Tongue (tissue), 1 donor: ENCODE measurements at regions not wholly inside any gene's neighbourhood (a gene's known extent, or its start where the extent isn't known, plus 50 kb on each side); places are given as distances from the start of the nearest gene placed in this dataset.
"Not testable (repeated sequence)": the region's sequence is repeated elsewhere in the genome, so short reads cannot be mapped to it uniquely, and the experiment has no call there.

Source experiments
- DNase-seq: peaks from one replicate; pipeline ENCODE4 v3.0.0-alpha.2; 2015

- DNase-seq: not testable (repeated sequence)
Measured at GRCh38 chr1:102659876-102660483, 448.3 kb downstream of the COL11A1 start.

- no peak for DNase-seq
Measured at GRCh38 chr1:102655034-102655433, 453.3 kb downstream of the COL11A1 start.

DNA sequence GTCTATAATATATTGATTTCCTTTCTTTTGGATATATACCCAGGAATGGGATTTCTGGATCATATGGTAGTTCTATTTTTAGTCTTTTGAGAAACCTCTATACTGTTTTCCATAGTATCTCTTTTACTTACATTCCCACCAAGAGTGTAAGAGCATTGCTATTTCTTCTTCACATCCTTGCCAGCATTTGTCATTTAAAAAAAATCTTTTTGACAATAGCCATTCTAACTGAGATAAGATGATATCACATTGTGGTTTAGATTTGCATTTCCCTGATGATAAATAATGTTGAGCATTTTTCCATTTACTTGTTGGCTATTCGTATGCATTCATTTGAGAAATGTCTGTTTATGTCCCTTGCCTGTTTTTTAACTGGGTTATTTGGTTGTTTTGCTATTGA, 467.4 kb downstream of the COL11A1 start:
- no peak for DNase-seq

DNA sequence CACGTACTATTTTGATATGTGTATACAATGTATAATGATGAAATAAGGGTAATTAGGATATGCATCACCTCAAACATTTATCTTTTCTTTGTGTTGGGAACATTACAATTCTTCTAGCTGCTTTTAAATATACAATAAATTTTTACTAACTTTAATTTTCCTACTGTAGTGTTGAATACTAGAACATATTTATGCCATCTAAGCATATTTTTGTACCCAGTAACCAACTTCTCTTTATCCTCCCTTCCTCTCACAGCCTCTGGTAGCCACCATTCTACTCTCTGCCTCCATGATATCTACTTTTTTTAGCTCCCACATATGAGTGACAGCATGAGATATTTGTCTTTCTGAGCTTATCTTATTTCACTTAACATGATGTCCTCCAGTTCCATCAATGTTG, 468.0 kb downstream of the COL11A1 start:
- no peak for DNase-seq

DNA sequence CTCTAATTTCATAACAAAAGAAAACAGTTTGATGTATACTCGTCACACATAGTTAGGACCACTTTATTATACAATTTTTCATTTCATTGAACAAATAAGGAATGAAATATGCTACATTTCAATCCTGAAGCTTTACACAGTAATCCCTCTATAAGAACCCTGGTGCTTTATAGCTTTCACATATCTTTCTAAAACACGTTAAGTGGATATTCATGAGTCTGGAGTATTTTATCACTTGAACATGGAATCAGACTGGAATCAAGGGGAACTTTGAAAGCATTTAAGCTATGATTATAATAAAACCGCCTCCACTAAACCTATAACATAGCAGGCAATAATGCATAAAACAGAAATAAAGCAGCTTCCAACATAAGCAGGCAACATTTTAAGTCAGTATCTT, 476.6 kb downstream of the COL11A1 start:
- no peak for DNase-seq

GRCh38 chr1:102630041-102630440, 478.3 kb downstream of the COL11A1 start:
- no peak for DNase-seq

DNA sequence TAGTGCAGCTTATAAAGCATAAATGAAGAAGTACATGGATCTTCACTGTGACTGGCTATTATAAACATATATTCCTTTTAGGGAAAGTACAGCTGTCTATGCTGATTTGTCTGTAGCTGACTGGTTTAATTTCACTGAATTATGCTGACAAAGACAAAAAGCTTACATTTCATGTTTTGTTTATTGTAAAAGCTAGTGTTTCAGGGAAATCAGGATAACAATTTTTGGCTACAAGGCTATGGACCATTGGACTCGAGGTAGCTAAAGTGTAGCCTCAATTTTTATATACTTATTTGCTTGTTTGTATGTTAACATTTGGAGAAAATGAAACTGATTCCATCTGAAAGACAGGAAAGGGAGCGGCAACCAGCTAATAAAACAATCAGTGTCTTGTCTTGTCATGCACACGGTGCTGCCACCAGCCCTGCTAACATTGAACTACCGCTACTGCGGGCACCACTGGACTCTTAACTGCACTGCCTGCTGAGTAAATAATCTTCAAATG, 480.2 kb downstream of the COL11A1 start:
- peak; percentile 59 for DNase-seq

- no peak for DNase-seq
Measured at GRCh38 chr1:102627145-102627544, 481.2 kb downstream of the COL11A1 start.

DNA sequence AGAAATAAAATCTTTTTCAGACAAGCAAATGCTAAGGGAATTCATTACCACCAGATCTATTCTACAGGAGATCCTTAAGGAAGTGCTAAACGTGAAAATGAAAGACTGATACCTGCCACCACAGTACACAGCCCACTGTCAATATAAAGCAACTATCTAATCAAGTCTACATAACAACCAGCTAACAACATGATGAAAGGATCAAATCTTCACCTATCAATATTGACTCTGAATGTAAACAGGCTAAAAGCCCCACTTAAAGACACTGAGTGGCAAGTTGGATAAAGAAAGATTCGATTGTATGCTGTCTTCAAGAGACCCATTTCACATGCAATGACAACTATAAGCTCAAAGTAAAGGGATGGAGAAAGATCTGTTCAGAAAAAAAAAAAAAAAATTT, 492.4 kb downstream of the COL11A1 start:
- DNase-seq: no peak

GRCh38 chr1:102595106-102595505, 513.2 kb downstream of the COL11A1 start:
- DNase-seq: no peak

GRCh38 chr1:102593276-102593675, 515.0 kb downstream of the COL11A1 start:
- no peak for DNase-seq

GRCh38 chr1:102588536-102588935, 519.8 kb downstream of the COL11A1 start:
- DNase-seq: peak; percentile 13

- DNase-seq: no peak
Measured at GRCh38 chr1:102586022-102586421, 522.3 kb downstream of the COL11A1 start.

- DNase-seq: no peak
Measured at GRCh38 chr1:102580806-102581205, 527.5 kb downstream of the COL11A1 start.

- DNase-seq: no peak
Measured at GRCh38 chr1:102578804-102579203, 529.5 kb downstream of the COL11A1 start.

DNA sequence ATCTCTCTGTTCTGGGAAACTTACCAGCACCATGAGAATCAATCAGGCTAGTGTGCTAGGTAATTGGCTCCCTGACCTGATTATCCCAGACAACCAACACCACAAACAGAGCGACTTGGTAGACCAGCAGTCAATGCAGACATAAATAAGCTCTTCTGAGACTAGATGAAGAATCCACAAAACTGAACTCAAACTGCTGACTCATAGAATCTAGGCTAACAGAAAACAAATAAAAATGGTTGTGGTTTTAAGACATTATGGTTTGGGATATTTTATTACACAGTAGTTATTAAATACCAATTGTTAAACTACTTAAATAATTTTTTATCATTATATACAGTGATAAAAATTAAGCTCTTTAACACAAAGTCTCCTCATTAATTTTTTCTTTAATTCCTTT, 535.7 kb downstream of the COL11A1 start:
- DNase-seq: no peak

DNA sequence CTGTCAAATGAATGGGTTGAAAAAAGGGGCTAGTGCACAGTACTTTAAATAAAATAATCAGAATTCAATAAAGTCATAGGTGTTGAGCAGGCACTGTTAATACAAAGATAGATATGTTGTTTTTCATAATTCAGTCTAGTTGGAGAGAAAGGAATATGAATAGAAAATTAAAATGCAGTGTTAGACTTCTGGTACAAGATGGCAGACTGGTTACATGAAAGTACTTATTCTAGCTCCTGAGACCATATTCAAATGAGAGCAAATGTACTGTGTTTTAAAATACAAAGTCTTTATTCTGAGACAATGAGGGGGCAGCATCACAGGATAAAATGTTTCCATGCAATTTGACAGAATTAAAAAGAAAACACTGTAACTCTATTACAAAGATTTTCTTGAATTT, 542.1 kb downstream of the COL11A1 start:
- DNase-seq: no peak

DNA sequence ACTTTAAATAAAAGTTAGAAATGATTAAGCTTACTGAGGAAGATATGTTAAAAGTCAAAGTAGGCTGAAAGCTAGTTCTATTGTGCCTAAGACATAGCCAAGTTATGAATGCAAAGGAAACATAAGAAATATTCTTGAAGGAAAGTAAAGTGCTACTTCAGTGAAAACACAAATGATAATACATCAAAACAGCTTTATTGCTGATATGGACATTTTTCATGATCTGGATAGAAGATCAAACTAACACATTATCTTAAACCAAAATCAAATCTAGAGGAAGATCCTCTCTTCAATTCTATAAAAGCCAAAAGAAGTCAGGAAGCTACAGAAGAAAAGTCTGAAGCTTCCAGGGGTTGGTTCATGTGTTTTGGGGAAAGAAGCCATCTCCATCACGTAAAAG, 545.9 kb downstream of the COL11A1 start:
- DNase-seq: no peak

- no peak for DNase-seq
Measured at GRCh38 chr1:102550729-102551384, 554.1 kb upstream of the OLFM3 start.

DNA sequence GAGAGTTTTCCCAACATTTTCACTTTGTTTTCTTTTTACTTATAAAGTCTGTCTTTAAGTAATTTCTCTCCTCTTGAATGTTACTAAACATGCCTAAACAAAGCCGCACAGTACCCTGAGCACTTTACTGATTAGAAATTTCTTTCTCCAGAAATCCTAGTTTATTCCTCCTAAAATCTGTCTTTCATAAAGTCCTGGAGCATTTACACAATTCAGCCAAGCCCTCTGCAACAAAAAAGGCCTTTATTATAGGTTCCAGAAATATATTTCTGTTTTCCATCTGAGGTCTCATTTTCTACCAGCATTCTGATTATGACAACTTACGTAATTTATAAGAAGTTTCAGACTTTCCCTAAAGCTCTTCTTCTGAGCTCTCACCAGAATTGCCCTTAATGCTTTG, 549.5 kb upstream of the OLFM3 start:
- peak; percentile 69 for DNase-seq

DNA sequence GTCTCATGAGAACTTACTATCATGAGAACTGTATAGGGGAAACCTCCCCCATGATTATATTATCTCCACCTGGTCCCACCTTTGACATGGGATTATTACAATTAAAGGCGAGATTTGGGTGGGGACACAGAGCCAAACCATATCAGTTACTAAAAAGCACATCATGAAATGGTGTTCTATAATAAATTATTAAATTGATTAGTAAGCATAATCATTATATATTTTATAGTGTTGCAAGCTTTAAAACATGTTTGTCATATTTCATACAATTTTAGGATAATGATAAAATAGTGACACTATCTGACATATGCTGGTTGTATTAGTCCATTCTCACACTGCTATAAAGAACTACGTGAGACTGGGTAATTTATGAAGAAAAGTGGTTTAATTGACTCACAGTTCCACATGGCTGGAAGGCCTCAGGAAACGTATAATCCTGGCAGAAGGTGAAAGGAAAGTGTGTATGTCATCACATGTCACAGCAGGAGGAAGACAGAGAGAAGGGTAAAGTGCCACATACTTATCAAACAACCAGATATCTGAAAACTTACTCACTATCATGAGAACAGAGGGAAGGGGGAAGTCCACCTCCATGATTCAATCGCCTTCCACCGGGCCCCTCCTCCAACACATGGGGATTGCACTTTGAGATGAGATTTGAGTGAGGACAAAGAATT, 539.2 kb upstream of the OLFM3 start:
- no peak for DNase-seq

DNA sequence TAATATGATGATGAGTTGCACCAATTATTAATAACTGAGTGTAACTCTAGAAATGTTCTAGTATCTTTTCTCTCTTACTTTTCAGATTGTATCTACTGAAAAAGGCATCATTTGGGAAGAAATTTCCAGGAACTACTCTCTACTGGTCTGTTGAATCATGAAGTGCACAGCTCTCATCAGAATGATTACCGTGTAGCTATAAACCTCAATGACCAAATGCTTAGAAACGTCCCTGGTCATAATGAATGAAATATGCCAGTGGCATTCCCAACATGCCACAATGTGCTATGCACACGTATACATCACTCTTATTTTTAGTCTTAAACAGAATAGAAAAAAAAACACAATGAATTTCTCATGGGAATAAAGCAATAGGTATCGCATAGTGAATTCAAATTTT, 534.3 kb upstream of the OLFM3 start:
- no peak for DNase-seq

DNA sequence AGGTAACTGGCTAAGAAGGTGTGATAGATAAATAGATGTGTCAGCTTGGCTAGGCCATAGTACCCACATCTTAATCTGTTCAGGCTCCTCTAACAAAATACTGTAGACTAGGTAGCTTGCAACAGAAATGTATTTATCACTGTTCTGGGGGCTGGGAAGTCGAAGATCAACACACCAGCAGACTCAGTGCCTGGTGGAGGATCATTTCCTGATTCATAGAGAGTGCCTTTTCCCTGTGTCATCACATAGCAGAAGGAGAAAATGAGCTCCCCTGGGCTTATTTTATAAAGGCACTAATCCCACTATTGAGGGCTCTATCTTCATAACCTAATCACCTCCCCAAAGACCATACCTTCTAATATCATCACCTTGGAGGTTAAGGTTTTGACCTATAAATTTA, 532.7 kb upstream of the OLFM3 start:
- DNase-seq: no peak

DNA sequence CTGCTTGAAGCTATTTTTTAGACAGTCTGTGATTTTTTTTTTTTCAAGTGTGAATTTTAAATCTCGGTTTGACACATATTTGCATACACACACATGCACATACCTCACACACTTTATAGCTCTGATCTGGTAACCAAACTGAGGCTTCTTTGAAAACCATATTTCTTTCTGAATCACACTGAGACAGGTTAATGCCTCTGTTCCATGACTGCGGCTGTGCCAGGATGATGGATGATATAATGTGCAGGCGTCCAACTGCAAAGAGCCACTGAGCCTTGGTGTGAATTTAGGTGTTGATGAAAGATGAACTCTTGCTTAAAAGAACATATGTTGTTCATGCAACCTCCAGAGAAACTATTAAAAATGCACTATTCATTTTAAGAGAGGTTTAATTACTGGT, 504.0 kb upstream of the OLFM3 start:
- no peak for DNase-seq
